Posterior vena cava (tissue), 2 donors: ENCODE measurements at regions not wholly inside any gene's neighbourhood (a gene's known extent, or its start where the extent isn't known, plus 50 kb on each side); places are given as distances from the start of the nearest gene placed in this dataset.
"Not testable (repeated sequence)": the region's sequence is repeated elsewhere in the genome, so short reads cannot be mapped to it uniquely, and the experiment has no call there.

Source experiments
- DNase-seq: peaks from one replicate; pipeline ENCODE4 v3.0.0-alpha.2; 2020; ENCODE audit warnings: low spot score
- intact Hi-C, 2 donors: fragments of 100-400 bp; cut with DNase I; formaldehyde crosslinking; loops; one replicate each; pipeline versions ENCODE4 v1.14.1 to v1.14.2; 2022 to 2023
- donor health status: DM: yes; HTN: yes; CAD: no.
- donor health status: DM: yes; HTN: yes; CAD: no.

- intact Hi-C loops = no loop called here
- DNase-seq = no peak
These were observed 234.4 kb downstream of the ARL4A start for GRCh38 chr7:12921751-12922345.

GRCh38 chr7:12923971-12924370, 236.5 kb downstream of the ARL4A start:
- no peak for DNase-seq
- intact Hi-C loops = no loop called here

GRCh38 chr7:12926206-12926605, 238.8 kb downstream of the ARL4A start:
- no peak for DNase-seq
- intact Hi-C loops = no loop called here

- intact Hi-C loops = no loop called here
- no peak for DNase-seq
These were observed 240.4 kb downstream of the ARL4A start for GRCh38 chr7:12927635-12928434.

DNA sequence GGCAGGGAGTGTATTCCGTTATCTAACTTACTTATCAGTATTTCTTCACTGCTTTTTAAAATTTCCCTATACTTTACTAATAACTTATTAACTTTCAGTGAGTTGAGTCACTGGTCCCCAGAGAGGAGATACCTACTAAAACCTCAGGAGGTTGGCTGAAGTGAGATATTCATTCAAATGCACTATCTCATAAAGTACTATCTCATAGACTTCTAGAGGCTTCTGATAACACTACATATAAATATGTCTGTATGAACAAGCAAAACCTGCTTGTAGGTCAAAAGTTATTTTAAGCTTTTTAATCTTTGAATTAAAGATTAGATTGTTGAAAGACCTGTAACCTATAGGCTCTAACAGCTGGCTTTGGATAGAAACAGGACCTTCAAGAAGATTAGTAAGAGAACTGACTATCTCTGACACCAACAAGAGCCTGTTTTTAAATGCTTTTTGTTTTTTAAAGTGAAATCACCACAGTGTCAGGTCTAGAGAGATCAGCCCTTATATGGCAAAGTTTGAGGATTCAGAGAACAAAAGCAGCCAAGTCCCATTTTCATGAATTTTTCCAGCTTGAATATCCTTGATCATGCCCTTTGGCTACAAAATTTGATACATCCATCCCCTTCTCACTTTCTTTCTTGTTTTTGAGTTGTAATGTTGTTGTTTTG, 242.2 kb downstream of the ARL4A start:
- no peak for DNase-seq
- intact Hi-C loops = no loop called here

DNA sequence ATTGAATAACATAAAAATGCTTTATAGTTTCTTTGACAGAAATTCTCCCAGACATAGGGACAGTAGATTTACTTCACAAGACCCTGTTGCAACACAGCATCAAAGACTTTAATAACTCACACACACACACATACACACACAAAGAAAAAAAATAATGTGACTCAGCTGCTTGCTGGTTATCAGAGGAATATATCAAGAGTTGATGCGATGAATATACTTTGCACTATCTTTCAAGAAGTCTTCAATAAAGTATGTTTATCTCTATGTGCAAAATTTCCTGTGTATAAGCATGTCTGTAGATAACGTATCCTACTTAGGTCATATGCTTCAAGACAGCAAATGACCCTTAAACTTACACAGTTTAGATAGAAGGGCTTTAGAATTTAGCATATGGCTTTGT, 243.1 kb downstream of the ARL4A start:
- no peak for DNase-seq
- intact Hi-C loops = no loop called here

- DNase-seq, intact Hi-C loops: not testable (repeated sequence)
These were observed 244.0 kb downstream of the ARL4A start for GRCh38 chr7:12931465-12931864.

- intact Hi-C loops = no loop called here
- DNase-seq = no peak
These were observed 252.3 kb downstream of the ARL4A start for GRCh38 chr7:12939694-12940093.

- no peak for DNase-seq
- intact Hi-C loops = no loop called here
These were observed 254.1 kb downstream of the ARL4A start for GRCh38 chr7:12941512-12941911.

DNA sequence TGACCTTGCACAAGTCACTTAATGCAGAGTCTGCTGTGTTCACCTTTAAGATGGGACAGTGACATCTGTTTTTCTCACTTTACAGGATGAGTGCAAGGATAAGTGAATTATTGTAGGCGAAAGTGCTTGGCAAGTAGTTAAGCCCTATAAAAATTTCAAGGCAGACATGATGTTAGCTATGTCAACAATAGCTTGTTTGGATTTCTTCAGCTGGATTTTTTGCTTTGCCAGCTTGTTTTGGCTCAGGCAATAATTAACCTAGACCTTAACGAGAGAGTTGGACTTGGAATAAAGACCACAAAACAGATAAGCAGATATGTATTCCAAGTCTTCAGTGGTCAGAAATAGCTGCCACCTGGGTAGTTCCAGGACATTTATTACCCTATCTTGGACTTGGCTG, 255.2 kb downstream of the ARL4A start:
- intact Hi-C loops = no loop called here
- no peak for DNase-seq

GRCh38 chr7:12943781-12944180, 256.3 kb downstream of the ARL4A start:
- intact Hi-C loops = no loop called here
- no peak for DNase-seq

- intact Hi-C loops = loop anchor here in 1 of 2 donors (2.0 kb wide), 1 partner anchor 41 kb away; no protein-coding TSS in a partner anchor
- no peak for DNase-seq
These were observed 258.5 kb downstream of the ARL4A start for GRCh38 chr7:12945901-12946300.

DNA sequence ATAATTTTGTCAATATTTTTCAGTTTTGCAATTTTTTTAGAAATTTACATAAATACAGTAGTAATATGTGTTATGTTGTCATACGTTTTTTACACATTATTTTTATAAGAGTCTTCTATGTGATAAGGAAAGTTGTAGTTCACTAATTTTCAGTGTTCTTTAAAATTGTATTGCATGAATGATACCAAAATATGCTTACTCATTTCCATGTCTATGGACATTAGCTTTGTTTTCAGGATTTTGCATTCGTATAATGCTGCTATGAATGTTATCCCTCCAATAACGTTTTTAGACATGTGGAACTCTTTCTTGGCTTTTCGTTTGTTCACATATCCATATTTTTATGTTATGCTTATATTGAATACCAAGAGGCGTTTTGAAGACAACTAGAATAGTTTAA, 260.0 kb downstream of the ARL4A start:
- intact Hi-C loops = loop anchor here in 1 of 2 donors (2.0 kb wide), 1 partner anchor 43 kb away; no protein-coding TSS in a partner anchor
- DNase-seq = no peak

DNA sequence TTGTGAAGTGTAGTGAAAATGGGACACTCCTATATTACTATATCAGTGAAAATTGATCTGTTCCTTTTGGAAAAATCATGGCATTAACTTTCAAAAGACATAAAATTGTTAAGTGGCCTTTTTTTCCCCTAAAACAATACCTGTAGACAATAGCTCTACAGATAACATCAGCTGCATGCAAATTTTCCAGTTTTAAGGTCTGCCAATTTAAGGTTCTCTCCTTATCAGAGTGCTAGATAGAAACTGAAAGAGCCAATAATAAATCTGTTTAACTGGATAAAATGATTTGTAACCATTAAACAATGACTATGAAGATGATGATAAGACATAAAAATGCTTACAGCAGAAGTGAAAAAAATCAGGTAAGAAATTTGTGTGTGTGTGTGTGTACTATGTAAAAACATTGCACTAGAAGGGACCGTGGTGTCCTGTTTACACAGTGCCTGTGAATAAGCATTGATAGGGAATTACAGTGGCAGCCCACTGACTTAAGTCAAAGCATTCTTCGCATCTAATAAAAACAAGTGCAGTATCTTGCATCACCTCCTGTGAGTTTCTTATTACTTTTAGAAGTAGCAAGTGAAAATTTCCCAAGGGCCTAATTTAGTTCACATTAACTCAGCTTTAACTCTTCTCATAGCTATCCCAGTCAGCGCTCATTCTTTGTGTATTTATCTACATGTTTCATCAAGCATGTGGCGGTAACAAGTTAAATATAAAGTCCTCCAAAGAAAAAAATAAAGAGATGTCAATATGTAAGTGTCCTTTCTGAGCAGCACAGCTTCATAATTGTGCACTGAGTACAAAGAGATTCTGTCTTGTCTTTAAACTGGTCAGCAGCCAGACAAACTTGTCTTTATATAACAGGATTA, 261.9 kb downstream of the ARL4A start:
- DNase-seq = no peak
- intact Hi-C loops = no loop called here

GRCh38 chr7:12951397-12951801, 264.0 kb downstream of the ARL4A start:
- intact Hi-C loops = no loop called here
- no peak for DNase-seq

GRCh38 chr7:12954380-12955033, 267.1 kb downstream of the ARL4A start:
- intact Hi-C loops = no loop called here

GRCh38 chr7:12957487-12957886, 270.1 kb downstream of the ARL4A start:
- DNase-seq = no peak
- intact Hi-C loops = no loop called here

More at GRCh38 chr7:12954380-12955033, 267.1 kb downstream of the ARL4A start:
- DNase-seq = no peak

DNA sequence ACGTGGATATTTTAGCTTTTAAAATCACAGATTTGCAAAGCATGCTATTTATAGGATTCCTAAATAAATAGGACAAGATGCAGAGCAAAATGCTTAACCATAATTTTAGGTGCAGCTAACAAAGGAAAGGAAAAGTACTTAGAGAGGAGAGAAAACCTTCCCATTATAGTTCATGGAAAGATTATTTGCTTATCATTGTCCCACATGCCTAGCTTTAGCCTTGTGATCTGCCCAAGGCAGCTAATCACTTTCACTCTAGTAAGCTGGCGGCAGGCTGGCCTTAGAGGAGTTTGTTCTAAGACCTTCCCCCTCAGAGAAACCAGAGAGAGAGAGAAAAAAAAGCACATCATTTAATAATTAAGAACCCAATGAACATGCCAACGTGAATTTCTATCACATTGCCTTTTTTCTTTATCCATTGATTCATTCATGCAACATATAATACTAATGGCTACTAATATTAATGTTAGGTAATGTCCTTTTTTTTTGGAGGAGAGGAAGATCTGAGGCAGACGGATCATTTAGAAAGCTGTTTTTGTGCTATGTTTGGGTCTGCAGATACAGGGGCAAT, 274.6 kb downstream of the ARL4A start:
- intact Hi-C loops = no loop called here
- no peak for DNase-seq

DNA sequence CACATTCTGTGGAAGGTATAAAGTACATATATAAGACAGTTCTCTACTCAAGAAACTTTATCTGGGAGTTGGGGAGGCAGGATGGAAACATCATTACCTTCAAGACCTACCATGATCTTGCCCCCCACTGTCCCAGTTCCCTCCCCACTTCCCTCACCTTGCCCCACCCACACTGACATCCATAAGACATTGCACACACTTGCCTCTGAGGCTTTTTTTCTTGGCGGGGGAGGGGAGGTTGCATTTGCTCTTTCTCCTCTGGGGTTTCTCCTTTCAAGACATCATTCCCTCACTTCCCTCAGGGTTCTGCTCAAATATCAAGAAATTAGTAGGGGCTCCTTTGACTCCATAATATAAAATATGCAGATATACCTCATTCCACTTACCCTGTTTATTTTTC, 276.0 kb downstream of the ARL4A start:
- intact Hi-C loops = no loop called here

More for the DNA sequence above, 276.0 kb downstream of the ARL4A start:
- DNase-seq = no peak
